Trophoblast cell (in vitro differentiated cells and primary cell): ENCODE measurements at regions not wholly inside any gene's neighbourhood (a gene's known extent, or its start where the extent isn't known, plus 50 kb on each side); places are given as distances from the start of the nearest gene placed in this dataset.
A peak's percentile ranks its signal among the peaks of the same experiment; 100 is the strongest.

Source experiments
- DNase-seq, 2 donors: peaks; one replicate each; pipeline ENCODE4 v3.0.0-alpha.2; 2016
- H2AFZ ChIP-seq: 2 replicates; pipeline ENCODE4 v1.6.1; 2013; ENCODE audit warnings: low read length, moderate library complexity, mild to moderate bottlenecking; ENCODE audit not compliant: insufficient read depth, poor library complexity
- H2AK5ac ChIP-seq: 2 replicates; pipeline ENCODE4 v1.6.1; 2013; ENCODE audit warnings: mild to moderate bottlenecking, low read length
- H2BK120ac ChIP-seq: 2 replicates; pipeline ENCODE4 v1.6.1; 2013; ENCODE audit warnings: low read length, mild to moderate bottlenecking, moderate library complexity; ENCODE audit not compliant: insufficient read depth, poor library complexity
- H2BK12ac ChIP-seq: 2 replicates; pipeline ENCODE4 v1.6.1; 2013; ENCODE audit warnings: mild to moderate bottlenecking, low read length, moderate library complexity
- H2BK5ac ChIP-seq: 2 replicates; pipeline ENCODE4 v1.6.1; 2013; ENCODE audit warnings: low read length, low read depth, moderate library complexity, mild to moderate bottlenecking; ENCODE audit not compliant: poor library complexity
- H3K14ac ChIP-seq: 2 replicates; pipeline ENCODE4 v1.6.1; 2013; ENCODE audit warnings: mild to moderate bottlenecking, low read length
- H3K18ac ChIP-seq: 2 replicates; pipeline ENCODE4 v1.6.1; 2013; ENCODE audit warnings: mild to moderate bottlenecking, low read length
- H3K23ac ChIP-seq: 2 replicates; pipeline ENCODE4 v1.6.1; 2013; ENCODE audit warnings: low read length
- H3K27ac ChIP-seq: 2 replicates; pipeline ENCODE4 v1.5.1; 2013; ENCODE audit warnings: low read depth, mild to moderate bottlenecking, inconsistent platforms, low read length, moderate library complexity
- H3K27me3 ChIP-seq: 2 replicates; pipeline ENCODE4 v1.6.1; 2013; ENCODE audit warnings: inconsistent platforms, mild to moderate bottlenecking, low read length, moderate library complexity; ENCODE audit not compliant: insufficient read depth
- H3K36me3 ChIP-seq, 2 experiments: 1 replicate in 1 of 2; 2 replicates in 1 of 2; pipeline ENCODE4 v1.6.1; 2013; ENCODE audit warnings: low read length in 2 of 2, mild to moderate bottlenecking in 2 of 2, moderate library complexity in 1 of 2; ENCODE audit not compliant: insufficient read depth in 2 of 2, control insufficient read depth in 1 of 2
- H3K4ac ChIP-seq: 2 replicates; pipeline ENCODE4 v1.6.1; 2013; ENCODE audit warnings: low read depth, mild to moderate bottlenecking, low read length, moderate library complexity
- H3K4me1 ChIP-seq, 2 experiments: 1 replicate in 1 of 2; 2 replicates in 1 of 2; pipeline ENCODE4 v1.6.1; 2013; ENCODE audit warnings: low read length in 2 of 2, mild to moderate bottlenecking in 2 of 2, moderate library complexity in 1 of 2; ENCODE audit not compliant: insufficient read depth in 2 of 2, control insufficient read depth in 1 of 2
- H3K4me2 ChIP-seq: 2 replicates; pipeline ENCODE4 v1.6.1; 2013; ENCODE audit warnings: inconsistent platforms, mild to moderate bottlenecking, low read length, moderate library complexity
- H3K4me3 ChIP-seq: 2 replicates; pipeline ENCODE4 v1.5.1; 2013; ENCODE audit warnings: mild to moderate bottlenecking, low read depth, low read length, inconsistent platforms
- H3K79me1 ChIP-seq: one replicate; pipeline ENCODE4 v1.6.1; 2013; ENCODE audit warnings: low read length
- H3K79me2 ChIP-seq: 2 replicates; pipeline ENCODE4 v1.6.1; 2013; ENCODE audit warnings: low read length, mild to moderate bottlenecking; ENCODE audit not compliant: control insufficient read depth, insufficient read depth, poor library complexity
- H3K9ac ChIP-seq: 2 replicates; pipeline ENCODE4 v1.6.1; 2013; ENCODE audit warnings: mild to moderate bottlenecking, low read length
- H3K9me3 ChIP-seq: 2 replicates; pipeline ENCODE4 v1.6.1; 2013; ENCODE audit warnings: low read depth, mild to moderate bottlenecking, control low read depth, inconsistent platforms, low read length; ENCODE audit not compliant: insufficient read depth
- H4K12ac ChIP-seq: 2 replicates; pipeline ENCODE4 v1.6.1; 2013; ENCODE audit warnings: low read depth, mild to moderate bottlenecking, low read length, moderate library complexity
- H4K8ac ChIP-seq: 2 replicates; pipeline ENCODE4 v1.6.1; 2013; ENCODE audit warnings: low read depth, mild to moderate bottlenecking, low read length, moderate library complexity
- H4K91ac ChIP-seq: one replicate; pipeline ENCODE4 v1.6.1; 2013; ENCODE audit warnings: low read depth, mild to moderate bottlenecking, low read length, moderate library complexity
- WGBS: extraction: QIAGEN DNeasy Blood & Tissue Kit; methylation state at CpG from one replicate; pipeline ENCODE4 v1.1.7; 2013; ENCODE audit warnings: missing lambda C conversion rate; ENCODE audit not compliant: insufficient read length, insufficient coverage; ENCODE audit errors: extremely low coverage; 5-methylcytosine and 5-hydroxymethylcytosine counted together

- Histone ChIP-seq H3K36me3 (no peaks in the 10 kb centered on the region), H3K27me3 (no peaks in the 10 kb centered on the region), H4K8ac (no peak overlapping the region), H2BK120ac (no peak overlapping the region), H3K9me3 (no peaks in the 10 kb centered on the region), H4K91ac (no peak overlapping the region), H4K12ac (no peak overlapping the region), H3K9ac (no peak overlapping the region), H3K79me1 (no peaks in the 10 kb centered on the region), H3K79me2 (no peaks in the 10 kb centered on the region), H3K4me2 (no peak overlapping the region), H3K27ac (no peak overlapping the region), H2BK5ac (no peak overlapping the region), H3K4ac (no peak overlapping the region), H3K18ac (no peak overlapping the region), H3K23ac (no peak overlapping the region), H3K14ac (no peak overlapping the region), H3K4me3 (no peak overlapping the region), H2AK5ac (no peak overlapping the region), H2BK12ac (no peak overlapping the region), H2AFZ (no peak overlapping the region), H3K4me1 (peaks cover 0 to 2% of the 10 kb centered on the region in 2 experiments)
- WGBS: no CpG with 5 or more reads among the region's 3 CpGs
- DNase-seq: no peak
Measured at GRCh38 chr4:59644765-59645164, 1555.4 kb upstream of the ADGRL3 start.

- Histone ChIP-seq H3K23ac (no peak overlapping the region), H2AK5ac (no peak overlapping the region), H2BK120ac (no peak overlapping the region), H4K12ac (no peak overlapping the region), H3K4me2 (no peak overlapping the region), H3K4ac (no peak overlapping the region), H2BK5ac (no peak overlapping the region), H3K27me3 (no peaks in the 10 kb centered on the region), H3K79me1 (no peaks in the 10 kb centered on the region), H3K79me2 (no peaks in the 10 kb centered on the region), H3K27ac (no peak overlapping the region), H4K8ac (no peak overlapping the region), H3K4me1 (peaks cover 0 to 2% of the 10 kb centered on the region in 2 experiments), H4K91ac (no peak overlapping the region), H2AFZ (no peak overlapping the region), H3K18ac (no peak overlapping the region), H3K9me3 (no peaks in the 10 kb centered on the region), H3K9ac (no peak overlapping the region), H3K4me3 (no peak overlapping the region), H2BK12ac (no peak overlapping the region), H3K14ac (no peak overlapping the region), H3K36me3 (no peaks in the 10 kb centered on the region)
- DNase-seq: no peak
- WGBS: no CpG with 5 or more reads among the region's 5 CpGs
Measured at GRCh38 chr4:59646082-59646481, 1554.0 kb upstream of the ADGRL3 start.

- no peak overlapping the region for H3K27ac ChIP-seq
- no peak overlapping the region for H2AFZ ChIP-seq
- H4K91ac ChIP-seq: no peak overlapping the region
Measured at GRCh38 chr4:59647011-59647410, 1553.1 kb upstream of the ADGRL3 start.

GRCh38 chr4:59647500-59647899, 1552.6 kb upstream of the ADGRL3 start:
- Histone ChIP-seq H3K4ac (no peak overlapping the region), H2BK12ac (no peak overlapping the region), H3K27me3 (no peaks in the 10 kb centered on the region), H2BK5ac (no peak overlapping the region), H2AK5ac (no peak overlapping the region), H3K4me2 (no peak overlapping the region), H4K12ac (no peak overlapping the region), H3K4me1 (peaks cover 0 to 2% of the 10 kb centered on the region in 2 experiments), H3K79me2 (no peaks in the 10 kb centered on the region), H3K4me3 (no peak overlapping the region), H4K91ac (no peak overlapping the region), H3K23ac (no peak overlapping the region), H3K36me3 (no peaks in the 10 kb centered on the region), H2BK120ac (no peak overlapping the region), H3K14ac (no peak overlapping the region), H4K8ac (no peak overlapping the region), H3K9ac (no peak overlapping the region), H2AFZ (no peak overlapping the region), H3K18ac (no peak overlapping the region), H3K79me1 (no peaks in the 10 kb centered on the region), H3K27ac (no peak overlapping the region), H3K9me3 (no peaks in the 10 kb centered on the region)
- DNase-seq: no peak

More at GRCh38 chr4:59647011-59647410, 1553.1 kb upstream of the ADGRL3 start:
- no peak overlapping the region for H2AK5ac ChIP-seq
- no peak overlapping the region for H4K12ac ChIP-seq
- no peak overlapping the region for H3K14ac ChIP-seq
- H3K18ac ChIP-seq: no peak overlapping the region
- DNase-seq: peak; percentile 54 to 82
- no peaks in the 10 kb centered on the region for H3K36me3 ChIP-seq
- H2BK120ac ChIP-seq: no peak overlapping the region
- WGBS: no CpG with 5 or more reads among the region's 2 CpGs
- H3K4me1 ChIP-seq: peaks cover 0 to 2% of the 10 kb centered on the region in 2 experiments
- no peak overlapping the region for H3K23ac ChIP-seq
- H4K8ac ChIP-seq: no peak overlapping the region
- no peaks in the 10 kb centered on the region for H3K27me3 ChIP-seq
- H3K4me2 ChIP-seq: no peak overlapping the region
- H2BK12ac ChIP-seq: no peak overlapping the region
- H3K9ac ChIP-seq: no peak overlapping the region
- no peak overlapping the region for H3K4me3 ChIP-seq
- no peaks in the 10 kb centered on the region for H3K79me2 ChIP-seq
- H3K9me3 ChIP-seq: no peaks in the 10 kb centered on the region
- no peak overlapping the region for H2BK5ac ChIP-seq
- no peak overlapping the region for H3K4ac ChIP-seq
- H3K79me1 ChIP-seq: no peaks in the 10 kb centered on the region
